Embryonic facial prominence (tissue), 1 donor: ENCODE measurements at regions not wholly inside any gene's neighbourhood (a gene's known extent, or its start where the extent isn't known, plus 50 kb on each side); places are given as distances from the start of the nearest gene placed in this dataset.

ENCODE experiments used
- DNase-seq: peaks from one replicate; pipeline ENCODE4 v3.0.0-alpha.2; 2016; ENCODE audit errors: extremely low spot score

DNA sequence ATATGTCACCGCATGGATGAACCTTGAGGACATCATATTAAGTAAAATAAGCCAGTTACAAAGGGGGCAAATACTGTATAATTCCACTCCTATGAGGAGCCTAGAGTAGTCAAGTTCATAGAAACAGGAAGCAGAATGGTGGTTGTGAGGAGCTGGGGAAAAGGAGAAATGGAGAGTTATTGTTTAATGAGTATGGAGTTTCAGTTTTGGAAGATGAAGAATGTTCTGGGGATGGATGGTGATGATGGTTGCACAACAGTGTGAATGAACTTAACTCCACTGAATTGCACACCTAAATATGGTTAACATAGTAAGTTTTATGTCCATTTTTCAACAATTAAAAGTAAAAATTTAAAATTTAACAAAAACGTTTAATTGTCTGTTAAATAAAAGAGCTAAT lies 220.9 kb upstream of the JUN start:
- DNase-seq, result no peak

DNA sequence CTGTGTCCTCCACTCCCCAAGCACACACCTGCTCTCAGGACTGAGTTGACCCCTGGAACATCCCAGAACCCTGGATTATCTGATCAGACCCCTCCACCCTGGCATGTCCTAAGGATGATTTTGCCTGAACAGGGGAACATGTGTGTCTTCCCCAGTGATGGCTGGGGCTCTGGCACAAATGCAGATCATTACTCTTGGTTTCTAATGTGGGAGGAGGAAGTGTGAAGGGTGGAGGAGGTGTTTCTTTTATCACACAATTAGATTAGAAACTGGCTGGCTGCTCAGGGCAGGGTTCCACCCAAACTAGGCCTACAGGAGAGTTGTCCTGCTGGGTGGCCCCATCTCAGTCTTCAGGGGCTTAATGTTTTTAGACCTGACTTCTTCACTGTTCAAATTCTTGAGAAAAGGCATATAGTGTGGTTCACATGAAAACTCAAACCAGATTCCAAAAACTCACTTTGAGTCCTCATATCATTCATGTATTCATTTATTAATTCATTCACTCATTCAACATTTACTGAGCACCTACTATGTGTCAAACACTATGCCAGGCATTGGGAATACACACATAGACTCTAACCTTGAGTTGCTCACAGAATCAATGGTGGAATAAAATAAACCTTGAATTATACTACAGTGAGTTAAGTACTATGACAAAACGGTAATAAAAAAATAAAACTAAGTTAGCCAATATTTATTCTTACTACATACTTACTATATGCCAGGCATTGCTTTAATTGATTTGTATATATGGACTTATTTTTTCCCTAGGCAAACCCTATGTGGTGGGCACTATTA lies 221.8 kb upstream of the JUN start:
- DNase-seq, result no peak

DNA sequence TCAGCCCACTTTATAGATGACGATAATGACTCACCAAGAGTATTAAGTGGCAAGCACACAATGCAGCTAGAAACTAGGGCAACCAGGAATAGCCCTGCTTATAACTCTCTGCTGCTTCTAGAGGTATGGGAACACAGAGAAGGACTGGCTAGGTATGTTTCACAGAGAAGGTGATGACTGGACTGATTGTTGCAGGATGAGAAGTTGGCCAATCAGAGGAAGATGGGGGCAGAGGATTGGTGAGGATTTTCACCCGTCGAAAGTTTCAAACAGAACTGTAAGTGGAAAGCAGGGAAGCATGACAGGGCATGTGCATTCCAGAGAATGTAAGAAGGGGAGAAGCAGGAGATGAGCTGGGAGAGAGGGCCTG lies 222.4 kb upstream of the JUN start:
- DNase-seq, result no peak

DNA sequence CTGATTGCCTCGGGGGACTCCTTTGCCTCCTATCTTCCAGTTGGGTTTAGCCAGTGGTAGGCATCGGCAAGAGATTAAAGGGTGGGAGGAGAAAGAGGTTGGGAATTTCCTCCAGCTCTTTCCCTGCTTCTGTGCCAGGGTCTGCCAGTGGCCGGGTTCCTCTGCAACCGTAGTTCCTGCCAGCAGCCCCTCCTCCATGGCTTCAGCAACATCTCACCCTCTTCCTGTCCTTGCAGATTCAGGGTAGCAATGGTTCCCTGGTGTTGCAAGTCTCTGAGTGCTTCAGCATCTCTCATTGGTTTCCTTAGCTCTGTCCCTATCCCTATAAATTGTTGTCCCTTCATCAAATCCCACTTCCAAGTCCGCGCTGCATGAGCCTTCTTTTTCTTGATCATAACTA lies 223.1 kb upstream of the JUN start:
- DNase-seq, result no peak

DNA sequence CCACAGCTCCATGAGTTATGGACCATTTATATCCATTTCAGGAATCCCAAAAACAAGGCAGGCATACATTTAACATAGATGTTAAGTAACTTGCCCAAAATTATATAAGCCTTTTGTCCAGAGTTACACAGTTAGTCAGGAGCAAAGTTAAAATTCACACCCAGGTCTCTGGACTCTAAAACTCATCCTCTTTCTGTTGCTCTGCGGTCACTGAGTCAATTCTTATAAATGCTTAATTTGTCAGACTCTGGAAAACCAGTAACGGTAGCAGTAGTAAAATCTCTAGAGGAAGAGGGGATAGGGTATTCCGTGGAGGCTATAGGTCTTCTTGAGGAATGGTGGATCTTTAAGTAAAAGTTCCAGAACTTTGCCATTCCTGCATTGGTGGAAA lies 223.6 kb upstream of the JUN start:
- no peak for DNase-seq

DNA sequence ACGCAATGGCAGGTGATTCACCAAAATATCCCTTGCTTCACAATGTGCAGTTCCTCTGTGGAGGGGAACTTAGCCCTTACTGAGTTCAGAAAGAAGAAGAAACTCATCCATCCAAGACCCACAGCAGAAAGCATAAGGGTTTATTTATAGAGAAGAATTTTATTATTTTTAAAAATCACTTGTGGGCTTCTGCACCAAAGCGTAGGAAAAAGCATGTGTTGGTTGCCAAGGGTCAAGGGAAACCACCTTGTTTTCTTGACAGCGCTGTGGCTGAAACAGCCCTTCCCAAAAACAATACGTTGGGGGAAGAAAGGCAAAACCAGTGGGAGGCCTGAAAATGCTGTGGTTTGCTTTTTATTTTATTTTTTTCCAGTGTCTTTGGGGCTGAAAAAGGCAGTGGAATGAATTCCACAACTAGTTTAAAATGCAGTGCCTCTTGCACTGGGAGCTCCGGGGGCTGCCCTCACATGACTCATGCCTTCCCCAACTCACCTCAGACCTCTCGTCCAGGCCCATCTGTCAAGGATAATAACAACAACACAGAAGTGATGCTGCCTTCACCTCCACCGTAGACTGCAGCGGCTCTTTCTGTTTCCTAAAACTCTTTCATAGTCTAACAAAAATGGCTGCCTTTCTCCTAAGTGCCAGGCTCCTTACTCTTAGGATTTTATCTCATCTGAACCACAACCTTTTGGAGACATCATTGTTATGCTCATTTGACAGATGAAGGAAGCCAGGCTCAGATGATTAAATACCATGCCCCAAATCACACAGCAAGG lies 224.2 kb upstream of the JUN start:
- no peak for DNase-seq

DNA sequence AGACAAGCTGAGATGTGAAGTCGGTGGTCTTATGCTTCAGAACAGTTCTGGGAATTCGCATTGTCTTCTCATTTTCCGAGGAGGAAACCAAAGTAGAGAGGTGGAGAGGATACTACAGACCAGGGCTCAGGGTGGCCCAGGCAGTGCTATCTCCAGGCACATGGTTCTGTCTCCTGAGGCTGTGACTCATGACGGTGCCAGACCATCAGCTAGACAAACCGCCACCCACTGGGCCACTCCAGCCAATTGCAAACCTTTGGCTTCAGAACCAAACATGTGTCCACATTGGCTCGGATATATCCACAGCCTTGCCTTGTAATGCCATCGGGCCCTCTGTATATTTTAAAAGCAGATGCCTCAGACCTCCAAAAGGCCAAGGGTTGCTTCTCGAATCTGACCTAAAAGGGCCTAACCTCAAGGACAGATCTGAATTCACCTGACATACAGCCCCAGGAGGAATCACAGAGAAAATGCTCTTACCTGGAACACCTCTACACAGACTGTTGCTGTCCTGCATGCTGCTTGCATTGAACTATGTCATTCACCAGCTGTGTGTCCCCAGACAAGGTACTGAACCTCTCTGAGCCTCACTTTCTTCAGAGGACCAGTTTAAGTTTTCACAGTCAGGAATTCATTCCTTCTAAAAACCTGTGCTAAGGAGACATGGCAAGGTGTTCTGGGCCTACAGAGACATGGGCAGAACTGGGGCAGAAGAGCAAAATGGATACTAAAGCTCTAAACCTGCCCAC lies 224.9 kb upstream of the JUN start:
- no peak for DNase-seq

DNA sequence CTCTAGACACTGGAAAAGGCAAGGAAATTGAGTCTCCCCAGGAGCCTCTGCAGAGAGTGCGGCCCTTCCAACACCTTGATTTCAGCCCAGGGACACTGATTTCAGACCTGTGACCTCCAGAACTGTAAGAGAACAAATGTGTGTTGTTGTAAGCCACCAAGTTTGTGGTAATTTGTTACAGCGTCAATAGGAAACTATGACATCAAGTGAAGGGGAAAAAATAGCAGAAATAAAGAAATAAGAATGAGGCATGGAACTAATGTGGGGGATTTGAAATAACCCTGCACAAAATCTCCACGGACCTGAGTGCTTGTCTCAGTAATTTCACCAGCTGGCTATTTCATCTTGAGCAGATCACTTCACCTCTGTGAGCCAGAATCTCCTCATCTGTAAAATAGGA lies 227.8 kb upstream of the JUN start:
- no peak for DNase-seq

DNA sequence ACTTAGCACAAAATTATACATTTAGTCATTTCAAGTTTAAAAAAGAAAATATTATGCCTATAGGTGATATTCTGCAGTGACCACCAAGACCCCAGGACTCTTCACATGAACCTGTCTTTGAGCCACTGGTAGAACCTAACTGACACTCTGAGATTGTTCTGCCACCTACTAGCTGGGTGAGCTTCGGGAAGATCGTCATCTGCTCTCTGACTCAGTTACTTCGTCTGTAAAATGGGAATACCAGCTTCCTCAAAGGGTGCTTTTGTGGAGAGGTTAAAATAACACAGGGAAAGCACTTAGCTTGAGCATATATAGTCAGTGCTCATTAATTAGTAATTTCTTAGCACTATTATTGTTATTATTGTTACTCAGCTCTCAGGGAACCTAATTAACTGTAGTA lies 228.5 kb upstream of the JUN start:
- DNase-seq, result no peak

DNA sequence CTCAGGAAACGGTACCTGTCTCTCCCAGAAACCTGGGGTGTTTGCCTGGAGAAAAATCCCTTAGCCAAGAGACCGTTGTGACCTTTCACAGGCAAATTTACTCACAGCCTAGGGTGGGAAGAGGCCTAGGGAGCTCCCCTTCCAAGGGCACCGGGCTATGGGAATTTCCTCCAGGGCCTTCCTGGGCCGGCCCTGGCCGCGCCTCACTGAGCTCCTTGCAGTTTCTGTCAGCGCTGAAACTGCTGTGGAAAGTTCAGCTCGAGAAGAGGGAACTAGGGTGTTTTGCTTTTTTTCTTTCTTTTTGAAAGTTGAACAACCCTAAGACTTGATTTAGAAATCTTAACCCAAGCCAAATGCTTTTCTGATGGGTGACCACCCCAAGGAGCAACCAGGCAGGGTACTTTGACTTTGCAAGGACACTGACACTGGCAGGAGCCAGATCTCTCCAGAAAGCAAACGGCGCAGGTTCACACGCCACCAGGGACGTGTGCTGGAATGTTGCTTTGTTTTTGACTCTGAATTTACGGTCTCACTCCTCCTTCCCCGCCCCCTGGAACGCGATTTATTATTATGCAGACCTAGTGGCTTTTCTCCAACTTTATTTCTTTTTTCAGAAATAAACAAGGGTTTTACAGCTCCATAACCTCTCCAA lies 229.6 kb upstream of the JUN start:
- peak; percentile 20 for DNase-seq

DNA sequence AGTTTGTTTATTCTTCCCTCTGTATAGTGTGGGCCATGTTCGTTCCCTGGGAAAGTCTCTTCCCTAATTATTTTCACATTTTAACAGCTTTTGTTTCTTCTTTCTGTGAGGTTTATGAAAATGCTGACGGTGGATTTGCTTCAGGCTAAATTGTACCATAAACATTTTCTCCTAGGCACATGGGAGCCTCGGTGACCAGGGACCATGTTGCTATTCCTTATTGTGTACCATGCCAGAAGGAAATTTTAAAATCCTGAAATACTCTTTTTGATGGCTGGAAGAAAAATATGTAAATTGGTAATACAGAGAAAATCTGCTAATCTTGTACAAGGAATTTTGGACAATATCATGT lies 230.1 kb upstream of the JUN start:
- no peak for DNase-seq

DNA sequence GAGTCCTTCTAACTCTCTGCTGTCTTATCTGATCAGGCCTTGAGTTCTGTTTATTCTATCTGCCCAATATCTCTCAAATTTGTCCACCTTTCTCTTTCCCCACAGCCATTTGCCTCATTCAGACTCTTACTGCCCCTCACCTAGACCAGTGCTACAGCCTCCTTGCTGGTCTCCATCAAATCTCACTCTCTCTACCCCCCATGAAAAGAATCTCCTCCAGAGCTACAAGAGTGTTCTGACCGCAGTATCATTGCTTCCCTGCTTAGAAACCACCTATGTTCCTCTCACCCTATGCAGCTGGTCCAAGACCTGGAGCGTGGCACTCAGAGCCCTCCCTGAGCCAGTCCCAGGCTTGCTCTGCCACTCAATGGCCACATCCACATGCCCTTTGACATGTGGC lies 231.0 kb upstream of the JUN start:
- no peak for DNase-seq

DNA sequence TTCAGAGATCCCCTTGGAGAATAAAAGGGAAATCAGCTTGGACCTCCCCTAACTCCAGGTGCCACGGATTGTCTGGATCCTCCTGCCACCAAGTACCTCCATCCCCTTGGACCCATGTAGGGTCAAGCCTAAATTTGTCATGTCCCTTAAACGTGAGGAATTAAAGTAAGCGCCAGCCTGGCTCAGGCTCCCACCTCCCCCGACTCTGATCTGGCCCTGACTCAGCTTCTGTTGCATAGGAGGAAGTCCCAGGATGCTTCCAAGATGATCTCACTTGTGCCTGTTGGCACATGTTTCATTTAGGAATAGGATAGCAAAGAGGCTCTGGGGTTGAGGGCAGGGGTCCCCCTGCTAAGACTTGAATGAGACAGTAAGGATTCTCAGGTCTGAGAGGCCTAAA lies 231.9 kb upstream of the JUN start:
- DNase-seq, result no peak

DNA sequence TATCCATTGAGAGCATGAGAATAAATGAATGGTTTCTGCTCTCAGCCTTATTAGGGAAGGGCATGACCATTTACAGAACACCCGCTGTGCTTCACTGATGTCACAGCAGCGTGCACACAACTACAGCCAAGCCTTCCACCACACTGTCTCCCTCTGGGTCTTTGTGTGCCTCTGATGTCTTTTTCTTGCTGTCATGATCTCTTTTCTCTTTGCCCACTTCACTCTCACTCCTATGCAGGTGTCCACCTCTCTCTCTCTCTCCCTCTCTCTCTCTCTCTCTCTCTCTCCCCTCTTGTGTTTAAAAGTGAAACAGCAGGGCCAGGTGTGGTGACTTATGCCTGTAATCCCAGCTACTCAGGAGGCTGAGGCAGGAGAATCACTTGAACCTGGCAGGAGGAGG lies 232.5 kb upstream of the JUN start:
- DNase-seq, result no peak

DNA sequence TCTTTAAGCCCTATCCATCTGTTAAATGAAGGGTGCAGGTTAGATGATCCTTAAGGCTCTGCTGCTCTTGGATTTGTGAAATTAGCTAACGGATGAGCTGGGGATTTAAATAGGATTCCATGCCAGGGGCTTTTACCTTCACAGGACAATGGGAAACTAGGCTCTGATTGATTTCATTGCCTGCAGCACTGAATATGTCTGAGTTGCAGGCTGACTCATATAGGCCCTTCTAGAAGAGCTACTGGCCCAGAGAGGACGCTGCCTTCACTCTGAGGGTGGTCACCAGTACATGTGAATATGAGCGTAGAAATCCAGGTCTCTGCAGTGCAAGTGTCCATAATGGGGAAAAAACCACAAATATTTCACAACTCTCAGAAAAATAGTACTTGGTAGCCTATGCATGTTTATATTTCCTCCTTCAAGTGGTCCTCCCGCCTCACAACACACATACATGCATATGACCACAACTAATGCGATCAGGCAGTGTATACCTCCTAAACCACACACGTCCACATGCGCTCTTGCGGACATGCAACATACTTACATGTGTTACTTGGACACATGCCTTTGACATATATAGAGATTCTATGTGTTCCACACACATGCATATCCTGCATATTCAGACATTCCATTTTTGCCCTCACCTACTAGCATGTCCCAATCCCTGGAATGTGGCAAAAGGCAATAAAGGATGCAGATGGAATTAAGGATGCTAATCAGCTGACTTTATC lies 233.8 kb upstream of the JUN start:
- DNase-seq, result no peak

DNA sequence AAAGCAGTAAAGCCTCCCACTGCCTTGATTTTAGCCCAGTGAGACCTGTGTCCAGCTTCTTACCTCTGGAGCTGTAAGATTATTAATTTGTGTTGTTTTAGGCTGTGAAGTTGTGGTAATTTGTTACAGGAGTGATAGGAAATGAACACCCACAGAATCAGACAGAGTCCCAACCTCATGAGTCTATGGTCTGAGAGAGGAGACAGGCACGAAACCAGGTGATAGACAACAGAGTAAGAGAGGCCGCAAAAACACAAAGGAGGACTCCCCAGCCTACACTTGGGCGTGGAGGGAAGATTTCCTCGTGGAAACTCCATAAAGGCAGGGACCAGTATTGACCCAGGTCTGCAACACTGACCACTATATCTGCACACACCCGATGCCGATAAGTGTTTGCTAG lies 234.6 kb upstream of the JUN start:
- DNase-seq, result no peak

DNA sequence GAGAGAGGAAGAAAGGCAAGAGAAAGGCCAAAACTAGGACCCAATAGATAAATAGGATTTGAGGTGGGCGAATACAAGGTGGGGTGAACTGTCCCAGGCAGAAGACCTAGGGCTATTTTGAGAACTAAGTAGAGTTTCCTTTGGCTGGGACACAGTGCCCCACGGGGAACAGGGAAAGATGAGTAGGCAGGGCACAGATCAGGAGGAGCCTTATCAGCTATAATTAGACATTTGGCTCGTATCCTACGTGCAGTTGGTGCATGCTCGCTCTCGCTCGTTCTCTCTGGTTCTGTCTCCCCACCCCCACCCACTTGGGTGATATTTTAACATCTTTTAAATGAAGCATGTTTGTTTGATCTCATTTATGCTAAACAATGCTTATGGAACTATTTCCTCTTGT lies 235.0 kb upstream of the JUN start:
- DNase-seq, result no peak

DNA sequence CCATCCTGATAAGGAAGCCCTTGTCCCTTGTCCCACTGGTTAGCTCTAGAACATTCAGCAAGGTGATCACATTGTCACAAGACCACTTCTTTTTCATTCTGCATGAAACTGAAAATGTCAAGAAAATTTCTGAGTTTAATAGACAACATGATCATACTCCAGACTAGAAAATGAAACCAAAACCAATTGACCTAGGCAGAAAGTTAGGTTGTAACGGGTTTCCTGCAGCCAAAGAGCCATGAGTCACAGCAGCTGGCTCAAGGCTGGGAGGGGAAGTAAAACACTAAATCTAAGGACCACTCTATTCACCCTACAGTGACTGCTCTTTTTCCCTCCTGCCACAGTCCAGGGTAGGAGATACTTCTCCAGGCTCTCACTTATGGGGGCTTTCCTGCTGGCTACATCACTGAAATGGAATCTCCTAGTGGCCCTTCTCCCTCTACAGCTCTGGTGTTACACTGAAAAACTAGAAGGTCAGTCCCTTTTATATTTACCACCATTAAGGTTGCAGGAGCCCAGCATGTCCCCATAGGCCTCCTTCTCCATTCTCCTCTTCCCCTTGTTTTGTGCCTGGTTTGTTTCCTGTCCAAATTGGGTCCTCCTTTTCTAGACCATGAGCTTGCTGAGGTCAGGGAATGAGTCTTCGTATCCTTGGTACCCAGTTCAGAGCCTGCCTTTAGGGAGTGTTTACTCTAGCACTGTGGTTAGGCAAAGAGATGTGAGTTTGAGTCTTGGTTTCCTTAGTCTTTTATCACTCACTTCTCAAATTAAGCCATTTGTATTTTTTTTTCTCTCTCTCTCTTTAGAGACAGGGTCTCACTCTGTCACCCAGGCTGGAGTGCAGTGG lies 236.5 kb upstream of the JUN start:
- DNase-seq, result no peak

DNA sequence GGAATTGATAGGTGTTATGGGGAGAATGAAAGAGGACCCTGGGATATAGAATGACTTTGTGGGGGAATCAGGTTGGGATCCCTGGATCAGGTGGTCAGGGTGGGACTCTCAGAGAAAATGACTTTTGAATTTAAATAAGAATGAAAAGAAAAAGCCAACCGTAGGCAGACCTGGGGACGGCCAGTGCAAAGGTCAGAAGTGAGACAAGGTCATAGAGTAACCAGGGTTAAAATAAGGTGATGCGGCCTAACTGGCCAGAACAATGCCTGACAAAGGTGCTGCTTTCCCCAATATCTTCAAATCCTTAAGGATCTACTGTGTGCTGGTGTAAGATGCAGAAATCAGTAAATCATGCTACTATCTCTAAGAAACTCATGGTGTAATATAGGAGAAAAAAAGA lies 238.4 kb upstream of the JUN start:
- DNase-seq, result no peak

DNA sequence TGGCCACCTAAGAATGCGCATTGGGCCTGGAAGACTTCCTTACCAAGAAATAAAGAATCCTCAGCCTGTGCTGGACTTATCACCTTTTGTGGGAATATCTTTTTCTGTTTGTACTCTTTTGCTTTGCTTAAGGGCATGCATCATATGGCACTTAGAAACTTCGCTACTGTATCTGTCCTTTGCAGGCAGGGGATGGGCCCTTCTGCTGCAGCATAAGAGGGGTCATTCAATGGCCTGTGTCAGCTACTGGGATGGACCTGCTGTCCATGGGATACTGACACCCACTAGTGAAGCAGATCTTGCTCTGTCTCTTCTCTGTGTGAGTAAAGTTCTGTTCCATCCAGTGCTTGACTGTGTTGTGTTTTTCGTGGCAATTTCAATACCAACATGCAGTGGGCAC lies 239.0 kb upstream of the JUN start:
- no peak for DNase-seq

DNA sequence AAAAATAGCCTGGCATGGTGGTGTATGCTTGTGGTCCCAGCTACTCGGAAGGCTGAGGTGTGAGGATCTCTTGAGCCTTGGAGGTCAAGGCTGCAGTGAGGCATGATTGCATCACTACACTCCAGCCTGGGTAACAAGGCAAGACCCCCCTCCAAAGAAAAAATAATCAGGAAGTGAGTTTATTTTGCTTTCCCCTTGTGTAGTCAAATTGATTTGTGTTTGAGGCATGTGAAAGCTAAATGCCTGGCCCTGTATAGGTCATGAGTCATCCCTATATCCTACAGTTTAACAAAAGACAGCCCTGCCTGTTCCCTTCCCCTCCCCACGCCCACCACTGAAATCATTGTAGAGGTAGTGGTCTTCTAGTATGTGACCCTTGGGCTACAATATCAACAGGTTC lies 241.4 kb upstream of the JUN start:
- no peak for DNase-seq
